ENCODE measurements at regions not wholly inside any gene's neighbourhood (a gene's known extent, or its start where the extent isn't known, plus 50 kb on each side); places are given as distances from the start of the nearest gene placed in this dataset.
"Not testable (repeated sequence)": the region's sequence is repeated elsewhere in the genome, so short reads cannot be mapped to it uniquely, and the experiment has no call there.

GRCh38 chr9:39567396-39567795 lies 211.9 kb downstream of the SPATA31A1 start:
- DNase-seq = not testable (repeated sequence)

GRCh38 chr9:39568900-39569299 lies 213.4 kb downstream of the SPATA31A1 start:
- not testable (repeated sequence) for DNase-seq

GRCh38 chr9:39573024-39574022 lies 217.9 kb downstream of the SPATA31A1 start:
- not testable (repeated sequence) for DNase-seq

- not testable (repeated sequence) for DNase-seq
These were observed 223.5 kb downstream of the SPATA31A1 start for GRCh38 chr9:39579000-39579399.

GRCh38 chr9:39581296-39581695 lies 225.8 kb downstream of the SPATA31A1 start:
- DNase-seq = not testable (repeated sequence)

GRCh38 chr9:39582677-39583412 lies 227.4 kb downstream of the SPATA31A1 start:
- not testable (repeated sequence) for DNase-seq

- not testable (repeated sequence) for DNase-seq
These were observed 227.9 kb downstream of the SPATA31A1 start for GRCh38 chr9:39583413-39583747.

- DNase-seq = not testable (repeated sequence)
These were observed 229.8 kb downstream of the SPATA31A1 start for GRCh38 chr9:39585233-39585632.

- DNase-seq = no peak
These were observed 232.5 kb downstream of the SPATA31A1 start for GRCh38 chr9:39587844-39588499.

- no peak for DNase-seq
These were observed 233.2 kb downstream of the SPATA31A1 start for GRCh38 chr9:39588500-39589137.

- not testable (repeated sequence) for DNase-seq
These were observed 248.6 kb downstream of the SPATA31A1 start for GRCh38 chr9:39604089-39604488.

- not testable (repeated sequence) for DNase-seq
These were observed 256.2 kb downstream of the SPATA31A1 start for GRCh38 chr9:39611449-39612231.

GRCh38 chr9:39616480-39616879 lies 261.0 kb downstream of the SPATA31A1 start:
- DNase-seq = not testable (repeated sequence)

- not testable (repeated sequence) for DNase-seq
These were observed 268.6 kb downstream of the SPATA31A1 start for GRCh38 chr9:39624048-39624447.

GRCh38 chr9:39632071-39632470 lies 276.6 kb downstream of the SPATA31A1 start:
- not testable (repeated sequence) for DNase-seq

GRCh38 chr9:39649029-39649428 lies 293.6 kb downstream of the SPATA31A1 start:
- not testable (repeated sequence) for DNase-seq

GRCh38 chr9:39656960-39657603 lies 301.6 kb downstream of the SPATA31A1 start:
- DNase-seq = not testable (repeated sequence)

GRCh38 chr9:39663020-39663419 lies 307.6 kb downstream of the SPATA31A1 start:
- DNase-seq = not testable (repeated sequence)

GRCh38 chr9:39663713-39664112 lies 308.2 kb downstream of the SPATA31A1 start:
- not testable (repeated sequence) for DNase-seq

- not testable (repeated sequence) for DNase-seq
These were observed 309.6 kb downstream of the SPATA31A1 start for GRCh38 chr9:39665020-39665419.

Data from NCI-H446 (cell line).